Thoracic aorta (tissue), 2 donors: ENCODE measurements at regions not wholly inside any gene's neighbourhood (a gene's known extent, or its start where the extent isn't known, plus 50 kb on each side); places are given as distances from the start of the nearest gene placed in this dataset.

ENCODE experiments used
- ATAC-seq: fragments of 150-250 bp; one replicate; pipeline ENCODE4 v1.8.0; 2017; ENCODE audit warnings: low read depth; ENCODE audit not compliant: insufficient number of reproducible peaks, low FRiP score
- DNase-seq: peaks from one replicate; pipeline ENCODE4 v3.0.0-alpha.2; 2020; ENCODE audit warnings: low spot score
- H3K27ac ChIP-seq, 2 donors: fragments of 200-600 bp; sonication (generic); 1 replicate in 1 of 2; 2 replicates in 1 of 2; pipeline ENCODE4 v1.5.1; 2016; ENCODE audit warnings: mild to moderate bottlenecking in 2 of 2, moderate library complexity in 2 of 2
- H3K27me3 ChIP-seq: fragments of 200-600 bp; sonication (generic); replicated peaks from 2 replicates; pipeline ENCODE4 v1.6.0; 2016; ENCODE audit warnings: mild to moderate bottlenecking; ENCODE audit not compliant: insufficient read depth
- H3K36me3 ChIP-seq: fragments of 200-600 bp; sonication (generic); one replicate; pipeline ENCODE4 v1.5.1; 2016
- H3K4me1 ChIP-seq, 2 donors: fragments of 200-600 bp; sonication (generic); 1 replicate in 1 of 2; 2 replicates in 1 of 2; pipeline versions ENCODE4 v1.5.1 to v1.6.0; 2016; ENCODE audit warnings: low read depth in 2 of 2, mild to moderate bottlenecking in 1 of 2; ENCODE audit not compliant: control insufficient read depth in 1 of 2
- H3K4me3 ChIP-seq: fragments of 200-600 bp; sonication (generic); 2 replicates; pipeline ENCODE4 v1.5.1; 2016; ENCODE audit warnings: mild to moderate bottlenecking
- H3K9me3 ChIP-seq: fragments of 200-600 bp; sonication (generic); 2 replicates; pipeline ENCODE4 v1.5.1; 2016
- CTCF ChIP-seq: fragments of 200-600 bp; sonication (generic); IDR thresholded peaks from one replicate; pipeline ENCODE4 v1.5.1; 2019; ENCODE audit warnings: antibody characterized with exemption

- DNase-seq, result no peak
- H3K4me1 ChIP-seq, result no peaks in the 10 kb centered on the region
- no peak overlapping the region for H3K27ac ChIP-seq
- no peaks in the 10 kb centered on the region for H3K9me3 ChIP-seq
- H3K36me3 ChIP-seq, result no peaks in the 10 kb centered on the region
- no peak for TF ChIP-seq CTCF
- no peak overlapping the region for H3K4me3 ChIP-seq
- H3K27me3 ChIP-seq, result no peaks in the 10 kb centered on the region
- ATAC-seq, result no peak
Measured at GRCh38 chr9:3597792-3598191, 72.0 kb upstream of the RFX3 start.

DNA sequence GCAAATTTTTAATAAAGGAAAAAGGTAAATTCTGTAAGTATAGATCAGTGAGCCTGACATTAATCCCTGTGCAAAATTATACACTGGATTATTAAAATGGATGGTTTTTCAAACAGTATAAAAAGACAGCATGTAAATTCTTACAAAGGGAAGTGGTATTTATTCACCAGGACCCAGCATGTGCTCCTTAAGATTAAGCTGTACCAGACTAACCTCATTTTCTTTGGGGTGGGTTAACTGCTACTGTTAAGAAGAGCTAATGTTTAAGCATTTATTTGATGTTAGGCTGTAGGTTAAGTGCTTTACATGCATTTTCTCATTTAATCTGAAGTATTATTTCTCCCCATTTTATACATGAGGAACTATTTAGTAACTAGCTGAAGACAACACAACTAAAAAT lies 60.3 kb upstream of the RFX3 start:
- Histone ChIP-seq H3K4me1 (no peaks in the 10 kb centered on the region), H3K4me3 (no peak overlapping the region), H3K27ac (no peak overlapping the region), H3K36me3 (no peaks in the 10 kb centered on the region), H3K27me3 (no peaks in the 10 kb centered on the region), H3K9me3 (peaks cover 6% of the 10 kb centered on the region)
- TF ChIP-seq CTCF, result no peak
- ATAC-seq, result no peak
- DNase-seq, result no peak

GRCh38 chr9:3585606-3586005 lies 59.8 kb upstream of the RFX3 start:
- ATAC-seq, result no peak
- no peak for DNase-seq
- no peak for TF ChIP-seq CTCF

DNA sequence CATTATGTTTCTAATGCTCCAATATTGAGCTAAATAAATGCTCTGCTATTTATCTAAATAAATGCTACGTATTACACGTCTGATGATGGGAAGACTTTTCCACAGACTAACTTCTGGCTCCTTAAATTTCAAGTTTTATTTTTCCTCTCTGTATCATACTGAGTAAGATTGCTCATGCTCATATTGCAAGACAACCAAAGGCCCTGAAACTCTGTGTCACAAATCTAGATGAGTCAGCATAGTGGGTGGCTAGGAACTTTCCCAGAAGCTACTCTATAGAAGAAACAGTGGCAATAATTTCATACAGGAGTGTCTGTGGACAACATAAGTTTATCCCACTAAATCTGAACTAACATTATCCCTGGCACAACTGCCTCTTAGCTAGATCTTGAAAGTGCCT lies 53.0 kb upstream of the RFX3 start:
- ATAC-seq (no peak), DNase-seq (no peak)
- H3K9me3 ChIP-seq, result peaks cover 10% of the 10 kb centered on the region
- H3K27ac ChIP-seq, result no peak overlapping the region
- no peaks in the 10 kb centered on the region for H3K4me1 ChIP-seq
- no peak overlapping the region for H3K4me3 ChIP-seq
- H3K36me3 ChIP-seq, result no peaks in the 10 kb centered on the region
- TF ChIP-seq CTCF, result no peak
- no peaks in the 10 kb centered on the region for H3K27me3 ChIP-seq

More at GRCh38 chr9:3585606-3586005, 59.8 kb upstream of the RFX3 start:
- Histone ChIP-seq H3K27ac (no peak overlapping the region), H3K4me1 (no peaks in the 10 kb centered on the region), H3K36me3 (no peaks in the 10 kb centered on the region), H3K4me3 (no peak overlapping the region), H3K9me3 (peaks cover 10% of the 10 kb centered on the region), H3K27me3 (no peaks in the 10 kb centered on the region)

DNA sequence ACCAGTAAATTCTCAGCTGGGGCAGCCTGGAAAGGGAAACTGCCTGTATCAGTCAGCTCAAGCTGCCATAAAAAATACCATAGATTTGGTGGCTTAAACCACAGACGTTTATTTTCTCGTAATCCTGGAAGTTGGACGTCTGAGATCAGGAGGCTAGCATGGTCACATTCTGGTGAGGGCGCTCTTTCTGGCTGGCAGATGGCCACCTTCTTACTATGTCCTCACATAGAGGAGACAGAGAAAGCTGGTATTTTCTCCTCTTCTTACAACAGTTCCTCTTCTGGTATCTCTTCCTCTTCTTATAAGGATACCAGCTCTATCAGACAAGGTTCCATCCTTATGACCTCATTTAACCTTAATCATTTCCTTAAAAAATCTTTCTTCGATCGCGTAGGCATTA lies 50.5 kb upstream of the RFX3 start:
- TF ChIP-seq CTCF, result no peak

More for the DNA sequence above, 50.5 kb upstream of the RFX3 start:
- no peaks in the 10 kb centered on the region for H3K4me1 ChIP-seq
- no peaks in the 10 kb centered on the region for H3K27me3 ChIP-seq
- H3K36me3 ChIP-seq, result no peaks in the 10 kb centered on the region
- no peak overlapping the region for H3K4me3 ChIP-seq
- peaks cover 6% of the 10 kb centered on the region for H3K9me3 ChIP-seq
- ATAC-seq (no peak), DNase-seq (no peak)
- no peak overlapping the region for H3K27ac ChIP-seq
